GM21786 (cell line): ENCODE measurements at regions not wholly inside any gene's neighbourhood (a gene's known extent, or its start where the extent isn't known, plus 50 kb on each side); places are given as distances from the start of the nearest gene placed in this dataset.

ENCODE experiments used
- ATAC-seq: cut with Tn5 transposase; IDR thresholded peaks from one replicate; pipeline ENCODE4 v1.9.1; 2021; ENCODE audit not compliant: unreplicated experiment

DNA sequence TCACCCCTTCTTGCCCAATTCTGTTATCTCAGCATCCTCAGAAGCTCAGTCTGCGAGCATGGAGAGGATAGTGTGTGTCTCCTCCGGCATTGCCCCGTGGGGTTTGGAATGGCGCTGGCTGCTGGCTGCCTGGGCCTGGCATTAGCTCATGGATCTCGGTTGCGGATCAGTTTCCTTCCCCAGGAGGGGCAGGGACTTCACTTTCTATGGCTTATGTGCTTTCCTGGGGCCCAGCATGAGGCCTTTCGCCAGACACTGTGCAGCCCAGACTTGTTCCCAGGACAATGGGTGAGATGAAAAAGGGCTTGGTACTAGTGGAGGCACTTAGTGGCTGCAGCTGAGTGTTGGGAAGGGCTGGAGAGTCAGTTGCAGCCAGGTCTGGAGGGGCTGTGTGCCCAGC, 143.3 kb downstream of the GLI2 start:
- ATAC-seq = no peak

DNA sequence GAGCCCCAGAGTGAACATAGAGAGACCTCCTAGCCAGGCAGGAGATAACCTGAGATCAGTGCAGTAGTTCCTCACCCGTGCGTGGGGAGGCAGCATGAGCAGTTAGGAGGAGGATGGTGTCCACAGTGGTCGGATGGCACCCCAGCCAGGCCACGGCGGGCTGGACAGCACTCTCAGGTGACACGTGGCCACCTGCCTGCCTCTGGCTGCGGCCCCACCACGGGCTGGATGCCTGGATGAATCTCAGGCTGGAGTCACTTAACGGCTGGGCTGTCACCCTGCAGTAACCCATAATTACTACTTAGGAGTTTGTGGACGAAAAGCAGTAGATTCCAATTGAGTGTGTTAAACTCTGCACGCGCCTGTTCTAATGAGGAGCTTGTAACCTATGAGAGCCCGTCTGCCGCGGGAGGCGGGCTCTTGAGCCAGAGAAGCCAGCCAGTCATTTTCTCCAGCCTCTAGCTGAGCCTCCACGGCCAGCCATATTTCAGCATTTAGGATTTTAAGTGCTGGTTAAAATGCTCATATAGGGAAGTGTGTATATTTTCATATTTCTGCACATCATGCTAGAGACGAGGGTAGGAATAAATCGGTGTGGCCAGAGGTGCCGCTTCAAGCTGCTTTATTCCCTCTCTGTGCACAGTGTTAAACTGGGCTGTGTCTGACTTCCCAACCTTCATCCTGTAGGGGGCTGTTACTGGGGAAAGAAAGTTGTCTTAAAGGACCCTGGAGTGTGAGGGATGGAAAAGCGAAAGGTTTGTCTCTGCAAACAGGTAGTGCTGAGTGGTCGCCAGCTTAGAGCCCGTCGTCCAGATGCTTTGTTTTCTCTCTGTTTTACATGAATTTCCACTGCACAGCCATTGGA, 144.0 kb downstream of the GLI2 start:
- no peak for ATAC-seq

DNA sequence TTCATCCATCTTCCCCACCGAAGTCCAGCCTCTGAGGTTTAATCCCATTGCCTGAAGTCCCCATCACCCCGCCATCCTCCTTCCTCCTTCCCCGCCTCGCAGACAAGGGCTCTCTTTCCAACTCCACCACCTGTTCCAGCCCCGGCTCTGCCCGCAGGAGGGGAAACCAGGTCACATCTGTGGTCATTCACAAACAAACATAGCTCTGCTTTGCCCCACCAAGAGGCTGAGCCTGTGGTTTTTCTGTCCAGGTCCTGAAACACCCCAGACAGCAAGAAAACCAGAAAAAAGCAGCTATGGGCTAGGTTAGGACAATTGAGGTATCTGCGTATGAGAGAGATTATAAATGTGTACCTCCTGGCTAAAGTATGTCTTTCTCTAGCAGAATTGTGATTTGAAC, 144.7 kb downstream of the GLI2 start:
- ATAC-seq = no peak

- no peak for ATAC-seq
Measured at GRCh38 chr2:120881981-120882788, 146.5 kb downstream of the GLI2 start.

- no peak for ATAC-seq
Measured at GRCh38 chr2:120883607-120884440, 148.2 kb downstream of the GLI2 start.

DNA sequence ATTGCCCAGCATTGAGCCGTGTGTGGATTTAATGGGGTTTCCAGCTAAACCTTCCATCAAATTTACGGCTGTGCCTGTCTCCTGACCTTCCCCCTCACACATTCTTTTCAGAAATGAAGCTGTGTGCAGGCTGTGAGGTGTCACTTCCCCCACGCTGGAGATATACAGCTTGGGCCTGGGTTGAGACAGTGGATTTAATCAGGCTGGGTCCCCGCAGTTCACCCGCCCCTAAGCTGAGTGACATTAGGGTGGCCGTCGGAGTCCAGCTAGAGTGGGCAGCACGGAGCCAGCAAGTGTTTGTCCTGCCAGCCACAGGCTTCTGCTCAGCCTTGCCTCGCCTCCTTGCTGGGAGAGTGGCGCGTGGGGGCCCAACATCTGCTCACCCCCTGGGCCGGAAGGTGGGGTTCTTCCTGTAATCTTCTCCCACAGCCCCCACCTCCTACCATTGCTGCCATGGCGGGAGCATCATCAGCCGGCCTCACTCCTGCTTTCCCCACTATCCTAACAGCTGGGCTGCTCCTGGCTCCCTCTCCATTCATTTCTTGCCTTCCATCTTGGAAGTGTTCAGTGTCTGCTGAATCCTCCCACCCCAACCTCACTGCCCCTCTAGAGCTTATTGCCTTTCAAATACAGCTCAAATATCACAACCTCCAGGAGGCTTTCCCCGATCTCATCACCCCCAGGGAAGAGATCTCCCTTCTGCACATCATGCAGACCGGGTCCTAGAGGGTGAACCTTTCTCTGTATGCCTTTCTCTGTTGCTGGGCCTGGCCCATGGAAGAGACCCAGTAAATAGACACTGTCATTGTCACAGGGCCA, 149.0 kb downstream of the GLI2 start:
- ATAC-seq = no peak

DNA sequence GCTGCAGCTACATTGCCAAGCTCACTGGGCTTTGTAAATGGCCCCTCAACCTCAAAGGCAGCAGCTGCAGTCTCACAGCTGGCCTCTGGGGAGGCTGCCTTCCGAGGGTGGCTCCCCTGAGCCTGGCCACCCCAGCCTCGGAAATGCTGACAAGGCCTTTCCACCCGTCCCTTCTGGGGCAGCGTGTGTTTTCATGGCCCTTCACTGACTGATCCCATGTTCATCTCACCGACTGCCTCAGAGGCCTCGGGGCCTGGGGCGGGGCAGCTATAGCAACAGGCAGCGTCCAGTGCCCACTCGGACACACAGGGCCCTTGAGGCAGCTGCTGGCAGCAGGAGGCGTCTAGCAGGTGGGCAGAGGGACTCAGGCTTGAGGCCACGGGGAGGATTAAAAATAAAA, 149.7 kb downstream of the GLI2 start:
- no peak for ATAC-seq

GRCh38 chr2:120885749-120886148, 150.1 kb downstream of the GLI2 start:
- ATAC-seq = no peak

DNA sequence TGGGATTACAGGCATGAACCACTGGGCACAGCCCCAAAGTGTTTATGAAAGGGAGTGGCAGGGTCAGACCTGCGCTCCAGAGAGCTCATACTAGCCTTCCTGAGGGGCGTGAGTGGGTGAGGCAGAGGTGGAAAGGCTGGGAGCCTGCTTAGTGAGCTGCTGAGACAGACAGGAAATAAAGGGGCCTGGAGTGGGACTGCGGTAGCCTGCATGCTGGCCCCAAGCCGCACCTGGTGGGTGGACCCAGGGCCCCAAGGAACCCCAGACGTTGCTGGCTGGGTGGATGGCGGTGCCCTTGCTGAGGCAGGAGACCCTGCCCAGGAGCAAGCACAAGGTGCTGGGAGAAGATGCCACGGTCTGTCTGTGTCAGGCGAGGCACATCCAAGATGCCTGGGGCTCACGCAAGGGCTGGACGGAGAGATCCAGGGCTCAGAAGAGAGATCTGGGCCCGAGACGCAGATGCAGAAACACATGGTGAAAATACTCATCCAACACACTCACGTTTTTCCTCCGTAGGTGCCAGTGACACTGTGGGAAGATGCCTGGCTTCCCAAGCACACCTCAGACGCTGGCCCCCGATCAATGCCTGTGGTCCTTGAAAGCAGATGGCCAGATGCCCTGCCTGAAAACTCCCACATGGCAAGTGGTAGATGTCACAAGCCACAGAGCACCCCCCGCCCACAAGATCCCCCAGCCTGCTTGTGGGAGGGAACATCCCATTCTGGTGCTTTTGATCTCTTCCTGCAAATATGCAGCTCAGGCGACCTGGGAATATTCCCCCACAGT, 151.1 kb downstream of the GLI2 start:
- ATAC-seq = no peak

DNA sequence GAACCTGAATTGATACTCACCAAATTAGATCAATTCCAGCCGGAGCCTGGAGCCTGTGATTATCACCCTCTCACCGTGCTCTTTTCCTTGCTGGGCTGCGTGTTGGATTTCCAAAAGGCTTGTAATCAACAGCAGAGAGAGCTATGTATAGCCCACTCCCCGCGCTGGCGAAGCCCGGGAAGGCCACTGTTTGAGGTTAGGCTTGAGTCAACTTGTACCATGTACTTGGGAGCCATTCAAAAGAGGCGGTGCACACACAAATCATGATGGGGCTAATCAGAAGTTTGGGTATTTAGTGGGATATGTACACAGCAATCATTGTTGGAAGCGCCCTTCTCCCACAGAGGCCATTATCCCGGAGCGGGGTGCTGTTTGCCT, 151.6 kb downstream of the GLI2 start:
- no peak for ATAC-seq

DNA sequence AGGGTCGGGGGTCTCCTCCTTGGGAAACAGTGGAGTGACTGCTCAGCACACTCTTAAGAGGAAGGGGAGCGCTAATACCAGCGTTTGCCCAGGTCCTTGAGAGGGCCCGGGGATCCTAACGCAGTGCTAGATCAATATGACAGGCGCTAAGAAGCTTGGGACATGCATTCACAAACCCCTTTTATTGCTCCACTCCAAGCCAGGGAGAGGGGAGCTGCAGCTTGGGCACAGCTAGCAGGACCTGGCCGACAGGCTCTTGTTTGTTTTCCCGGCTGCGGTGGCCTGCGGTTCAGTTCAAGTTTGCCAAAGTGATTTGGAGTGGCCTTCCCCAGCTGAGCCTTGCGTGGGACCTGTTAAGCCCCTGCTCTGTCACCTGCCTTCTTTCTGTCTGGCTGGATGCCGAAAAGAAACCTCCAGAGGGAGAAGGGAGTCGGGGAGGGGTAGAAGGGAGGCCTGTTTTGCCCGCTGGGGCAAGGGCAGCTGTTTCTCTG, 152.1 kb downstream of the GLI2 start:
- no peak for ATAC-seq

GRCh38 chr2:120888851-120889250, 153.2 kb downstream of the GLI2 start:
- no peak for ATAC-seq

- no peak for ATAC-seq
Measured at GRCh38 chr2:120889936-120890335, 154.3 kb downstream of the GLI2 start.

GRCh38 chr2:120890566-120891360, 155.1 kb downstream of the GLI2 start:
- no peak for ATAC-seq

- no peak for ATAC-seq
Measured at GRCh38 chr2:120892271-120892966, 156.8 kb downstream of the GLI2 start.

GRCh38 chr2:120892967-120893667, 157.4 kb downstream of the GLI2 start:
- no peak for ATAC-seq

DNA sequence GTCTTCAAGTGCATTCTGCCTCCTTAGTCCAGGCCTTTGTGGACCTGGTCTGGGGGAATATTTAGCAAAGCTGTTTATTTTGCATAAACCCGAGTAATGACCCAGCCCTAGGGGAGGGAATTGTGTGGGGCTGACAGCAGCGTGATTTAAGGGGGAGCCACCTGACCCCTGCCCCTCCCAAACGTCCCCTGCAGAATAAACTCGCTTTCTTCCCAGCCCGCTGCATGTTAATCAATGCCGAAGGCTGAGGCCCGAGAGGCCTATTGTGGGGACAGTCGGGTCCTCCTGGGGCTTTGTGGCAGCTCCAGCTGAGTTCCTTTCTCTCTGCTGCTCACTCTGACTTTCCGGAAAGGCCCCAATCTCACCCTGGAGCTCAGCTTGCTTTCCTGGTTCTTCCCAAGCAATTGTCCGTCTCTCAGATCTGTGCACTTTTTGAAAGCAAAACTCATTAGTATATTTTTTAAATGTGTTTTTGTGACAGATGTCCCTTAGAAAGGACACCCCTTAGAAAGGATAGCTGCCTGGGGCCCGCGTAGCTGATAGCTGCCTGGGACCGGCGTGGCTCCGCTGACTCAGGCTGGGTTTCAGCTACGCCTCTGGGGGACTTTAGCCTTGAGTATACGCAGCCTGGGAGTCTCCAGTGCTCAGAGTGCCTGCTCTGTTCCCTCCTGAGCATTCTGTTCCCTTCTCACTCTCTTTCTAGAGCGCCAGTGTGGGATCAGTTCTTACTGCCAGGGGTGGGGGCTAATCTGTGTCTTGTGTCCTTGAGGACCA, 158.3 kb downstream of the GLI2 start:
- ATAC-seq = no peak
